ENCODE measurements at regions not wholly inside any gene's neighbourhood (a gene's known extent, or its start where the extent isn't known, plus 50 kb on each side); places are given as distances from the start of the nearest gene placed in this dataset.

DNA sequence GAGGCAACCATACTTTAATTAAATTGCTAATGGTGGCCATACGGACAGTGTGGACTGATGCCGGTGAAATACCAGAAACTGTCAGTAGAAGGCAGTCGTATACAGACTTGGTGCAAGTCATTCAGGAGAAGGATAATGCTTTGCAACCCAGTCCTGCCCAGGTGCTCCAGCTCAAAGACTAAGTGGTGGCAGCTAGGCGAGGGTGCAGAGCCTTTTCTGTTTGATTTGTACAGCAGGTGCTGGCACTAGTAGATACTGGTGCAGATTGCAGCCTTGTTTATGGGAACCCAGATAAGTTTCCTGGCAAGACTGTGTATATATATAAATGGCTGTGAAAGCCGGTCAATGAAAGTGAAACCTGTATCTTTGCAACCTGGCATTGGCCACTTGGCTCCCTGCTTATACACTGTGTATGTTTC, 208.3 kb upstream of the SYT4 start:
- no peak for TF ChIP-seq CTCF (optimal IDR thresholded peaks at IDR 0.05 in 1 of 3, IDR thresholded peaks at IDR 0.05 in 1 of 3, conservative IDR thresholded peaks at IDR 0.05 in 1 of 3; ENCODE audit: extremely low read depth in 1 of 3, insufficient read depth in 2 of 3, low read length in 3 of 3)
- no peak for TF ChIP-seq EZH2 (IDR thresholded peaks at IDR 0.05; ENCODE audit: low read length)

All from keratinocyte (primary cell).